ENCODE measurements at regions not wholly inside any gene's neighbourhood (a gene's known extent, or its start where the extent isn't known, plus 50 kb on each side); places are given as distances from the start of the nearest gene placed in this dataset.
"Not testable (repeated sequence)": the region's sequence is repeated elsewhere in the genome, so short reads cannot be mapped to it uniquely, and the experiment has no call there.

- peak; percentile 88 for DNase-seq
These were observed 108.4 kb upstream of the PRSS16 start for GRCh38 chr6:27138837-27139755.

GRCh38 chr6:27139756-27140579 is 107.5 kb upstream of the PRSS16 start:
- DNase-seq = peak; percentile 53

- DNase-seq = no peak
These were observed 106.4 kb upstream of the PRSS16 start for GRCh38 chr6:27140999-27141528.

- DNase-seq = no peak
These were observed 105.9 kb upstream of the PRSS16 start for GRCh38 chr6:27141529-27142015.

- DNase-seq = not testable (repeated sequence)
These were observed 104.5 kb upstream of the PRSS16 start for GRCh38 chr6:27143020-27143388.

- DNase-seq = no peak
These were observed 104.0 kb upstream of the PRSS16 start for GRCh38 chr6:27143474-27144026.

- peak; percentile 16 for DNase-seq
These were observed 102.8 kb upstream of the PRSS16 start for GRCh38 chr6:27144740-27145079.

GRCh38 chr6:27145731-27146455 is 101.6 kb upstream of the PRSS16 start:
- peak; percentile 93 for DNase-seq

GRCh38 chr6:27146456-27146705 is 101.1 kb upstream of the PRSS16 start:
- DNase-seq = not testable (repeated sequence)

- DNase-seq = peak; percentile 100
These were observed 100.6 kb upstream of the PRSS16 start for GRCh38 chr6:27146706-27147505.

GRCh38 chr6:27148404-27148795 is 99.1 kb upstream of the PRSS16 start:
- peak; percentile 27 for DNase-seq

- no peak for DNase-seq
These were observed 98.4 kb upstream of the PRSS16 start for GRCh38 chr6:27149150-27149549.

- no peak for DNase-seq
These were observed 92.8 kb upstream of the PRSS16 start for GRCh38 chr6:27154696-27155095.

GRCh38 chr6:27156874-27157458 is 90.5 kb upstream of the PRSS16 start:
- DNase-seq = peak; percentile 24

- peak; percentile 83 for DNase-seq
These were observed 89.8 kb upstream of the PRSS16 start for GRCh38 chr6:27157459-27158315.

- DNase-seq = no peak
These were observed 89.2 kb upstream of the PRSS16 start for GRCh38 chr6:27158316-27158643.

GRCh38 chr6:27159725-27160124 is 87.8 kb upstream of the PRSS16 start:
- no peak for DNase-seq

- no peak for DNase-seq
These were observed 86.4 kb upstream of the PRSS16 start for GRCh38 chr6:27161115-27161514.

- DNase-seq = no peak
These were observed 85.9 kb upstream of the PRSS16 start for GRCh38 chr6:27161603-27161945.

- peak; percentile 75 for DNase-seq
These were observed 85.4 kb upstream of the PRSS16 start for GRCh38 chr6:27161946-27162603.
